ENCODE measurements at regions not wholly inside any gene's neighbourhood (a gene's known extent, or its start where the extent isn't known, plus 50 kb on each side); places are given as distances from the start of the nearest gene placed in this dataset.

GRCh38 chr6:100188754-100189153 is 194.7 kb upstream of the MCHR2 start:
- no TSS peak for BruUV-seq (replicated peaks)
- intact Hi-C loops (cut with micrococcal nuclease; ENCODE audit: unreplicated experiment) (no loop called here), in situ Hi-C loops (cut with MboI) (no loop called here)
- CTCF ChIA-PET: no interaction called here
- Histone ChIP-seq H3K27me3 (replicated peaks in 1 of 2; ENCODE audit: control insufficient read depth in 2 of 2, insufficient read depth in 2 of 2, low read length in 1 of 2) (no peaks in the 10 kb centered on the region; a peak in 1 of 4 replicates), H3K27ac (ENCODE audit: control insufficient read depth, insufficient read depth) (no peak overlapping the region), H4K20me1 (ENCODE audit: control insufficient read depth, insufficient read depth) (no peaks in the 10 kb centered on the region), H3K4me1 (ENCODE audit: control insufficient read depth, insufficient read depth, low read length) (0 out of 2 replicates have a peak, but pooled peaks cover 2% of the 10 kb centered on the region), H2AFZ (ENCODE audit: control insufficient read depth, low read depth, low read length) (no peak overlapping the region), H3K4me2 (ENCODE audit: control insufficient read depth, insufficient read depth) (no peak overlapping the region), H3K9ac (ENCODE audit: control insufficient read depth, insufficient read depth, low read length) (no peak overlapping the region), H3K36me3 (ENCODE audit: control insufficient read depth in 2 of 2, insufficient read depth in 2 of 2, low read length in 1 of 2) (no peaks in the 10 kb centered on the region), H3K4me3 (no peak overlapping the region), H3K9me3 (replicated peaks; ENCODE audit: control insufficient read depth, insufficient read depth, low read length) (no peaks in the 10 kb centered on the region), H3K79me2 (ENCODE audit: control insufficient read depth, insufficient read depth, low read length) (no peaks in the 10 kb centered on the region)
- POLR2A ChIA-PET: no interaction called here
- SMC1A ChIA-PET (ENCODE audit: uncharacterized antibody, unreplicated experiment): interaction anchor here (2.7 kb wide), 1 partner anchor 12 kb away, joined by 16 read pairs; no protein-coding TSS in a partner anchor
- 30% methylated on average over 1 of the region's 1 CpG for WGBS (ENCODE audit: insufficient coverage, insufficient replicate concordance, low lambda C conversion rate, missing lambda C conversion rate)
- no peak for ATAC-seq
- RAD21 ChIA-PET (ENCODE audit: unreplicated experiment): no interaction called here
- FAIRE-seq: no peak
- TF ChIP-seq SREBF1 (IDR thresholded peaks at IDR 0.05; ENCODE audit: low read length) (no peak), RBBP5 (conservative IDR thresholded peaks at IDR 0.05) (no peak), SPI1 (IDR thresholded peaks at IDR 0.05; ENCODE audit: borderline replicate concordance, insufficient read depth, low read depth, low read length) (no peak), PBX3 (IDR thresholded peaks at IDR 0.05; ENCODE audit: insufficient replicate concordance, low read depth, low read length) (no peak), WRNIP1 (IDR thresholded peaks at IDR 0.05; ENCODE audit: borderline replicate concordance, low read depth, low read length) (no peak), FOXM1 (IDR thresholded peaks at IDR 0.05; ENCODE audit: low read depth, low read length) (no peak), BHLHE40 (IDR thresholded peaks at IDR 0.05; ENCODE audit: borderline replicate concordance in 1 of 2, low read depth in 2 of 2, low read length in 1 of 2) (no peak), SKIL (IDR thresholded peaks at IDR 0.05; ENCODE audit: low read depth, poor library complexity, severe bottlenecking) (no peak), BRCA1 (IDR thresholded peaks at IDR 0.05; ENCODE audit: low read depth, low read length) (no peak), ZBTB11 (CRISPR knock-in tag; IDR thresholded peaks at IDR 0.05) (no peak)
- no peak for DNase-seq (ENCODE audit: low read depth, low spot score)

All from GM12878 (cell line).